ENCODE measurements at regions not wholly inside any gene's neighbourhood (a gene's known extent, or its start where the extent isn't known, plus 50 kb on each side); places are given as distances from the start of the nearest gene placed in this dataset.
"Not testable (repeated sequence)": the region's sequence is repeated elsewhere in the genome, so short reads cannot be mapped to it uniquely, and the experiment has no call there.

GRCh38 chr9:42490989-42491388 lies 307.5 kb downstream of the SPATA31A6 start:
- TF ChIP-seq CTCF (conservative IDR thresholded peaks at IDR 0.05); ZFX (IDR thresholded peaks at IDR 0.05): not testable (repeated sequence)
